ENCODE measurements at regions not wholly inside any gene's neighbourhood (a gene's known extent, or its start where the extent isn't known, plus 50 kb on each side); places are given as distances from the start of the nearest gene placed in this dataset.

GRCh38 chr4:146998157-146998556 is 52.5 kb upstream of the TTC29 start:
- DNase-seq: no peak

GRCh38 chr4:147003956-147004809 is 58.5 kb upstream of the TTC29 start:
- no peak for DNase-seq

GRCh38 chr4:147006229-147006628 is 60.6 kb upstream of the TTC29 start:
- no peak for DNase-seq

GRCh38 chr4:147009875-147010274 is 64.2 kb upstream of the TTC29 start:
- DNase-seq: no peak

DNA sequence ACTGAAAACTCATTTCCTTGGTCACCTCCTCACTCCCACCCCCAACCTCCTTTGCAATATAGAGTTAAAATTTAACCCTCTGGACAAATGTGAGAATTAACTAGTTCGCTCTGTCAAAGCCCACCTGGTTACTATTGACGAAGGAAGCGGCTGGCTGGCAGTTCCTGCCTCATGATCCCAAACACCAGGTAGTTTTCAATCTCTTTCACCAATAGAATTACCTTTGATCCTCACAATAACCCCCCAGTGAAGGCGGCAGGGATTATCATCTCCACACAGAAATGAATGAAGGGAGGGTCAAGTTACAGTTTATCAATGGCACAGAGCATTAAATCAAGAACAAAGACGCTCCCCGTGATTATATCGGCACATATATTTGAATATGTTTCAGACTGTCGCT is 65.7 kb upstream of the TTC29 start:
- no peak for DNase-seq

DNA sequence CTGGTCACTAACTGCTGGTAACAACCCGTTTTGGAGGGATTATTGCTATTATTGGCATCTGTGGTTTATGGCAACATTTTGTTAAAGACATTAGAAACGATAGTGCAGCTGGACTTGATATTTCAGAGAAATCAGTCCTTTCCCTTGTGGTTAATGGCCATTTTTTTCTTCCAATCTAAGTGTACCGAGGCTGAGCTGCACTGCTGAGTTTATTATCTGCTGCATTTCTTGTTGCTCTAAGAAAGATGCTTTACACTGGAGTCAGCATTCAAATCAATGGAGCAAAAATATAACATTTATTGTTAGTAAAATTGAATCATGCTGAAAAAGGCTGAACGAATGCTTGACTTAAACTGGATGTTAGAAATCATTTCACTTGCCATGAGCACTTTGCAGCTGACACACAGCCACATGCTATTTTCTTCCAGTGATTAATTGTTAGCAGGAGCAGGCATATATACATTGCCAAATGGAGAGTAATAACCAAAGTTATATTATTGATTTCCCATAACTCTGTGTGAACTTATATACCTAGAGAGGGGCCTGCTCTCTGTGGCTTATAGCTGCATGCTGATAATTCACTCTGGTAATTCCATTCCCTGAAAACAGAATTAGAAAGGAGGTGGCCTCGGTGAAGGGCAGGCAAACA is 66.5 kb upstream of the TTC29 start:
- no peak for DNase-seq

- DNase-seq: no peak
These were observed 69.3 kb upstream of the TTC29 start for GRCh38 chr4:147014946-147015345.

DNA sequence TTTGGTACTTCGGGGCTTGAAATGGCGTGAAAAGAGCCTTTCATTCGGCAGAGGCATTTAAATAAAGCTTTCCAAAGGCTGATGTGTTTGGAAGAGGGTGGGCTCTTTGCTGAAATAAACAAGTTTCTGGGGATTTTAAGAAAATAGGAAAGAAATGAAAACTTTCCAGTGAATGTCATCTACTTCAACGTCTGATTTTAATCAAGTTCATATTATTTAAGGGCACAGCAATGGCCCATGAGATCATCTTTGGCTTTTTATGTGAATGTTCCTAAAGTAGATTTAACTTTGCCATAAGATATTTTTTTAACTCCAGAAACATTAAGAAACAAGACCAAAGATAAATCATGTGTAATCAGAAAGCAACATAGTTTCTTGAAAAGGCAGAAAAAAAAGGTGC is 69.8 kb upstream of the TTC29 start:
- DNase-seq: no peak

DNA sequence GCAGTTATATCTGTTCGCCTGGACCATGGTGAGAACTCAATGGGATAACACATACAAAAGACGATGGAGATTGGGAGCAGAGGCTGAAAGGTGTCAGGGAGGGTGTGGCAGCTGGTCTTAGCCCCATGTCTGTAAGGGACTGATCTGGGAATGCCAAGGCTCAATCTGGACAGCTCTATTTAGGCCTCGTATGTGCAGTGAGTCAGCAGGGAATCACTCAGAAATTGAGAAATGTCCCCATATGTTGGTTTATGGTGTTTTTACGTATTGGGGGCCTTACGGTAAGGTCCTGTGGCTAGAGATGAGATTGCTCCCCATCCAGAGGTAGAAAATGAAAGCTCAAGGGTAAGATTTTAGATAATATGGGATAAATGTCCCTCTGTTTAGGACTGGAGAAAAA is 71.4 kb upstream of the TTC29 start:
- no peak for DNase-seq

GRCh38 chr4:147019091-147019490 is 73.4 kb upstream of the TTC29 start:
- DNase-seq: no peak

DNA sequence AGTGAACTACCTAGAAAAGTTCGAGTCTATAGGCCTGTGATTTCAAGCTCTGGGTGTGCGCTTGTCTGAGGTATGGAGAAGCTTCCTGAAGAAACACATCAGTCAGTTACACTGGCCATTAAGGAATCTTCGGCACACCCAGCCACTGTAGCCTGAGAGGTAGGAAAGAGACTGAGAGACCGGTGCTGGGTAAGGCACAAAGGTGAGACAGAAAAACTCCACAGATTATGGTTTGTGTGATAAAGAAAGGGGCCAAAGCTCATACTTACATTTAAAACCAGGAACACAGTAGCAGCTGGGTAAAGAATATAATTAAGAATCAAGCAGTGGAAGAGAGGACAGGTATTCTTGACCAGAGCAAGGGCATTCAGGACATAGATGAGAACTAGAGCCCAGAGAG is 74.8 kb upstream of the TTC29 start:
- DNase-seq: no peak

- DNase-seq: no peak
These were observed 79.4 kb upstream of the TTC29 start for GRCh38 chr4:147025042-147025441.

- DNase-seq: no peak
These were observed 83.6 kb upstream of the TTC29 start for GRCh38 chr4:147029296-147029695.

DNA sequence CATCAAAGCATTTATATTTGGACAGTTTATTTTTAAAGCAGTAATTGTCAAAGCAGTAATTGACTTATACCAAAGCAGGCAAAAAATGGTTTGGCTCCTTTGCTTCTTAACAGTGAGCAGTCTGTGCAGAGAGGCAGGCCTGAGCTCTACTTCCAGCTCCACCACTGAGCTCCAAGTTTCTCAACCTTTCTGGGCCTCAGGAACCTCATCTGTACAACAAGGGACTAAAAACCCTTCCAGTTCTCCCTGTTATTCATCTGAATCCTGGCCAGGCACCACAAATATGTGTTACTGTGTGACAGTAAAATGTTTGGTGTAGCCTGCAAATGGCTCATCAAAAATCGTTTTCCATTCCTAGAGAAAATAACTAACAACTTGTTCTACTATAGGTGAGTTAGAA is 88.7 kb upstream of the TTC29 start:
- DNase-seq: no peak

DNA sequence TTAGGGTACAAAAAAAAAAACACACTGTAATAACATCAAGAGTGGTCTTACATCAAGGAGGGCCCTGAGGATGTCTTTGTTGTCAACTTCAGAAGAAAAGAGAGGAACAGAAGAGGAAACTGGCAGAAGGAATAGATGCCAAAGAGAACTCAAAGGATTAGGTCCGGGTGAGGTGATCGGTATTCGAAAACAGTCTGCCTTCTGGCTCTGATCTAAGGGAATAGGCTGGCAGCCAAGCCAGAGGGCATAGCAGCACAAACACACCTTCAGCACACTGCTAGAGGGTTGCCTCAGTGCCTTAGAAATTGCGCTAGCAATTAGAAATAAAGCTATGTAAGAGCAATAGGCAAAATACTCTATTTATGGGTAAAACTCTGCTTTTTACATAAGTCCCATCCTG is 91.4 kb upstream of the TTC29 start:
- DNase-seq: no peak

DNA sequence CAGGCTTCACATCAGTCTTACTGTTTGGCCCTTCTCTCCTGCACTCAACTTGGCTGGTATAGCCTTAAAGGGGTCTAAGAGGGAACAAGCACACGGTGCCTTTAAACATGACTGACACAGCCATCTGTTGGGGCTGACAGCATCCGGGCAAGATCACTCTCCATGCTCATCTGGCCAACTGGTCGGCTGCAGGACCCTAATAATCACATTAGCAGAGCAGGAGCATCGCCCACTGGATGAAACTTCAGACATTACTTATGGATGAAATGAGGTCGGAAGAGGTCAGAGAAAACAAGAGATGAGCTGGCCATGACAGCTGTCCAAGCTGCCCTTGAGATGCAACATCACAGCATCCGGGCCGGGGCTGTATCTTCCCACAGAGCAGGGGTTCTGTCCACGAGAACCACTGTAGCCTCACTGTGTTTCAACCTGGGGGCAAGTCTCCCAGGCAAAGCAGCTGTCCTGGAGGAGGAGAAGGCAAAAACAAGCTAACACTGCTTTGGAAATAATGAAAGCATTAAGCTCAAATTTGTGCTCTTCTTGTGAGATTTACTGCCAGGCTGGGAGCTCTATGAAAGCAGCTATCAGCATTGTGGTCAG is 94.4 kb upstream of the TTC29 start:
- no peak for DNase-seq

GRCh38 chr4:147040874-147041273 is 95.2 kb upstream of the TTC29 start:
- no peak for DNase-seq

- no peak for DNase-seq
These were observed 95.7 kb upstream of the TTC29 start for GRCh38 chr4:147041376-147041775.

DNA sequence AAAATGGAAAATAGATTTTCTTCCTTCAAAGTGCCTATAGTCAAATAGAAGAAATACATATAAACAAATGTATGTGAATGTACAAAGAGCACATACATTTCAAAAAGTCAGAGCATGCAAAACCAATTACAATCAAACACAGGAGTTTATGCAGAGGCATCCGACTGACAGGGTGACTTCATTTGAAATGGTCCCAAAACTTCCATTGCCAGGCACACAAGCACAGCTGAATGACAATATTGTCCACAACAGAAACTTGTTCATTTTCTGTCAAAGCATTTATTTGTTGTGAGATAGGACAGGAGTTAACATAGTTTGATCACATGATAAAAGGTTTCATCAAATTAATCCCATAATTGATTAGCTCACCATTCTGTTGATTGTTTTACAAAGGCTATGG is 96.4 kb upstream of the TTC29 start:
- DNase-seq: no peak

GRCh38 chr4:147044241-147044640 is 98.6 kb upstream of the TTC29 start:
- no peak for DNase-seq

DNA sequence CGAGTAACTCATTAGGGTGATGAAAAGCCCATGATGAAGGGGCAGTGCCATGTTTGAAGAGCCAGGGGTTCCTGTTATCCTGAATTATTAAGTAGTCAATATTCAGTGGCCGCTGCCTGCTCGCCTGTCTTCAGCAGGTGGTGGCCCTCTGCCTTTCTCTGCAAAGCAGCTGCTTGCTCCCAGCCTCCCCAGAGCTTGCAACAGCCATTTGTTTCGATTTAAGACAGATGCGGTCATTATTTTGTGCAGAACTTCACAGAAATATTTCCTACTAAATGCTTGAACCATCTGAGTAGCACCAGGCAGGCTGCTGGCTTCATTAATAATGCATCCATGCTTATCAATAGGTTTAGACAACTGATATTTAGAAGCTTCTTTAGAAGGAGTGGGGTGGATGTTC is 104.3 kb upstream of the TTC29 start:
- no peak for DNase-seq

DNA sequence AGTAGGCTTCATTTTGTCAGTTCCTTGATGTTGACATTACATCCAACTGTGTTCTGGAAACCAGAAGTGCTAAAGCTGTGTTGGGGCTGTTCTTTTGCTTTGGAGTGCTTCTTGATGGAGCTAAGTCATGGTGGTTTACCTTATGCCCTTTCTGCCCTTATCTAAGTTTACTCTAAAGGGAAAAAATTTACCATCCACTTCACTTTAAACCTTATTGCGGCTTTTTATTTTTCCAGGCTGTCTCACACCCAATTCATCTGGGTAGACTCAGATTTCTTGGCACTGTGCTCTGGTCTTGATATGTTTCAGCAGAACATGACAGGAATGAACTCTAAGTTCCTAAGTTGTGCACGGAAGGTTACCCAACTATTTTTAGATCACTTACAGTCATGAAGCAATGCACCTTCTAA is 104.7 kb upstream of the TTC29 start:
- DNase-seq: no peak

DNA sequence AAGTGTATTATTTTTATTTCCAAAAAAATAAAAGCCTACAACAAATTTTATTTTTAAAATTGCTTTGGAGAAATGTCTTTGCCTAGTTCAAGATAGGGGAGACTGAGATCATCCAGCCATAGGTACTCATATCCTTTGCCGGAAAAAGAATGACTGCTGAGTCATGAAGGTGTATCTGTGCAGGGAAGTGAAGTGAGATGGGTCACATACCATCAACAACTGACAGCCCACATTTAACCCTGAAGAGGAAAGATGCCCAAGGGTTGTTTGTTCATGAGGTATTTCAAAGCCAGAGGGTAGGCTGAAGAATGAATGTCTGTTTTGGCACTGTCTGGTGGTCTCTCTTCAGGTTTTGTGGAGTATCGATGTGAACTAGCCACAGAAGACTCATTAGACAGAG is 106.7 kb upstream of the TTC29 start:
- DNase-seq: no peak

GRCh38 chr4:147054228-147054872 is 108.7 kb upstream of the TTC29 start:
- DNase-seq: no peak

Measured in NCI-H2171 treated with DMSO at 0.1 percent for 48 hours (cell line).